AG20443 (cell line): ENCODE measurements at regions not wholly inside any gene's neighbourhood (a gene's known extent, or its start where the extent isn't known, plus 50 kb on each side); places are given as distances from the start of the nearest gene placed in this dataset.

Source experiments
- DNase-seq: peaks from one replicate; pipeline ENCODE4 v3.0.0; 2012; ENCODE audit warnings: low spot score, mixed read lengths

- DNase-seq = no peak
These were observed 1684.7 kb upstream of the RAG2 start for GRCh38 chr11:38282718-38283117.

GRCh38 chr11:38278457-38279141 is 1680.6 kb upstream of the RAG2 start:
- DNase-seq = no peak

GRCh38 chr11:38274031-38274430 is 1676.0 kb upstream of the RAG2 start:
- no peak for DNase-seq

- DNase-seq = no peak
These were observed 1674.3 kb upstream of the RAG2 start for GRCh38 chr11:38272376-38272775.

GRCh38 chr11:38266691-38267090 is 1668.7 kb upstream of the RAG2 start:
- DNase-seq = no peak

- no peak for DNase-seq
These were observed 1658.4 kb upstream of the RAG2 start for GRCh38 chr11:38256436-38256835.

GRCh38 chr11:38254913-38255312 is 1656.9 kb upstream of the RAG2 start:
- DNase-seq = no peak

- no peak for DNase-seq
These were observed 1654.6 kb upstream of the RAG2 start for GRCh38 chr11:38252620-38253019.

GRCh38 chr11:38246451-38246850 is 1648.4 kb upstream of the RAG2 start:
- no peak for DNase-seq

GRCh38 chr11:38226684-38227083 is 1628.6 kb upstream of the RAG2 start:
- no peak for DNase-seq

- no peak for DNase-seq
These were observed 1623.3 kb upstream of the RAG2 start for GRCh38 chr11:38221295-38221694.

GRCh38 chr11:38219636-38220035 is 1621.6 kb upstream of the RAG2 start:
- DNase-seq = no peak

- no peak for DNase-seq
These were observed 1610.9 kb upstream of the RAG2 start for GRCh38 chr11:38208951-38209350.

GRCh38 chr11:38206663-38207062 is 1608.6 kb upstream of the RAG2 start:
- no peak for DNase-seq

- no peak for DNase-seq
These were observed 1593.1 kb upstream of the RAG2 start for GRCh38 chr11:38191101-38191500.

- DNase-seq = no peak
These were observed 1584.3 kb upstream of the RAG2 start for GRCh38 chr11:38182126-38182866.

- no peak for DNase-seq
These were observed 1578.8 kb upstream of the RAG2 start for GRCh38 chr11:38176686-38177322.

GRCh38 chr11:38173676-38174075 is 1575.6 kb upstream of the RAG2 start:
- DNase-seq = no peak

- no peak for DNase-seq
These were observed 1571.2 kb upstream of the RAG2 start for GRCh38 chr11:38169286-38169685.

- no peak for DNase-seq
These were observed 1565.5 kb upstream of the RAG2 start for GRCh38 chr11:38163526-38163925.

GRCh38 chr11:38160433-38160832 is 1562.4 kb upstream of the RAG2 start:
- DNase-seq = no peak

GRCh38 chr11:38159038-38159437 is 1561.0 kb upstream of the RAG2 start:
- no peak for DNase-seq

- no peak for DNase-seq
These were observed 1558.6 kb upstream of the RAG2 start for GRCh38 chr11:38156495-38157146.
